Colonic mucosa (tissue), 4 donors: ENCODE measurements at regions not wholly inside any gene's neighbourhood (a gene's known extent, or its start where the extent isn't known, plus 50 kb on each side); places are given as distances from the start of the nearest gene placed in this dataset.

Experiments used
- DNase-seq: peaks from one replicate; pipeline ENCODE4 v3.0.0-alpha.2; 2020
- H3K27ac ChIP-seq: fragments of 200-600 bp; one replicate; pipeline ENCODE4 v1.8.0; 2021
- H3K27me3 ChIP-seq: fragments of 200-600 bp; one replicate; pipeline ENCODE4 v1.8.0; 2021
- H3K36me3 ChIP-seq: fragments of 200-600 bp; one replicate; pipeline ENCODE4 v1.8.0; 2021
- H3K4me1 ChIP-seq: fragments of 200-600 bp; one replicate; pipeline ENCODE4 v1.8.0; 2021; ENCODE audit warnings: mild to moderate bottlenecking
- H3K4me3 ChIP-seq: fragments of 200-600 bp; one replicate; pipeline ENCODE4 v1.8.0; 2021
- H3K9ac ChIP-seq, 2 donors: one replicate each; pipeline ENCODE4 v1.7.0; 2013; ENCODE audit warnings: control low read depth in 2 of 2, low read depth in 2 of 2, low read length in 2 of 2
- H3K9me3 ChIP-seq: fragments of 200-600 bp; one replicate; pipeline ENCODE4 v1.8.0; 2021
- intact Hi-C: fragments of 100-400 bp; cut with DNase I; formaldehyde crosslinking; loops from one replicate; pipeline ENCODE4 v1.14.1; 2022
- TF ChIP-seq, protein P1 (sequence below): fragments of 200-600 bp; IDR thresholded peaks from one replicate; pipeline ENCODE4 v1.8.0; 2022; ENCODE audit warnings: antibody characterized with exemption, mild to moderate bottlenecking
- donor health status: healthy.
- donor health status: DM: no; HTN: no; CAD: no.
- donor health status: DM: no; HTN: no; CAD: no.

DNA sequence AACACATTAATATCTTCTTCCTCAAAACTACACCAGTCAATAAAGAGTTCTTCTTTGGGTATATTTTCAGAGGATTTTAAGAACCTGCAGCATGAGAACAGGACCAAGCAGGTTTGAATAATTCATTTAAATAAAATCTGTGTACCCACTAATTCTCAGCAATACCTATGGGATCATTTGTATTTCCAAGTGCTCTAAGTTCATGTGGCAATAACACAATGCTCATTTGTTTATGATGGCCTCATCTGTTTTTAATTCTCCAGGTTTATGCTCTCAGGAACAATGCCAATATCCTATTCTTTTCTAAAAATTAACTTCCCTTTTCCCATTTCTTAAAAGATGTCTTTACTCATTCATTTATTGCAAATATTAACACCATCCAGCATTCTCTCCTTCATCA is 264.7 kb downstream of the METTL4 start:
- Histone ChIP-seq H3K4me1 (no peaks in the 10 kb centered on the region), H3K27ac (no peak overlapping the region), H3K27me3 (no peaks in the 10 kb centered on the region), H3K36me3 (no peaks in the 10 kb centered on the region), H3K9ac (no peak overlapping the region), H3K9me3 (no peaks in the 10 kb centered on the region), H3K4me3 (no peak overlapping the region)
- intact Hi-C loops = no loop called here
- DNase-seq = no peak
- TF ChIP-seq, protein P1, sequence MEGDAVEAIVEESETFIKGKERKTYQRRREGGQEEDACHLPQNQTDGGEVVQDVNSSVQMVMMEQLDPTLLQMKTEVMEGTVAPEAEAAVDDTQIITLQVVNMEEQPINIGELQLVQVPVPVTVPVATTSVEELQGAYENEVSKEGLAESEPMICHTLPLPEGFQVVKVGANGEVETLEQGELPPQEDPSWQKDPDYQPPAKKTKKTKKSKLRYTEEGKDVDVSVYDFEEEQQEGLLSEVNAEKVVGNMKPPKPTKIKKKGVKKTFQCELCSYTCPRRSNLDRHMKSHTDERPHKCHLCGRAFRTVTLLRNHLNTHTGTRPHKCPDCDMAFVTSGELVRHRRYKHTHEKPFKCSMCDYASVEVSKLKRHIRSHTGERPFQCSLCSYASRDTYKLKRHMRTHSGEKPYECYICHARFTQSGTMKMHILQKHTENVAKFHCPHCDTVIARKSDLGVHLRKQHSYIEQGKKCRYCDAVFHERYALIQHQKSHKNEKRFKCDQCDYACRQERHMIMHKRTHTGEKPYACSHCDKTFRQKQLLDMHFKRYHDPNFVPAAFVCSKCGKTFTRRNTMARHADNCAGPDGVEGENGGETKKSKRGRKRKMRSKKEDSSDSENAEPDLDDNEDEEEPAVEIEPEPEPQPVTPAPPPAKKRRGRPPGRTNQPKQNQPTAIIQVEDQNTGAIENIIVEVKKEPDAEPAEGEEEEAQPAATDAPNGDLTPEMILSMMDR = no peak

DNA sequence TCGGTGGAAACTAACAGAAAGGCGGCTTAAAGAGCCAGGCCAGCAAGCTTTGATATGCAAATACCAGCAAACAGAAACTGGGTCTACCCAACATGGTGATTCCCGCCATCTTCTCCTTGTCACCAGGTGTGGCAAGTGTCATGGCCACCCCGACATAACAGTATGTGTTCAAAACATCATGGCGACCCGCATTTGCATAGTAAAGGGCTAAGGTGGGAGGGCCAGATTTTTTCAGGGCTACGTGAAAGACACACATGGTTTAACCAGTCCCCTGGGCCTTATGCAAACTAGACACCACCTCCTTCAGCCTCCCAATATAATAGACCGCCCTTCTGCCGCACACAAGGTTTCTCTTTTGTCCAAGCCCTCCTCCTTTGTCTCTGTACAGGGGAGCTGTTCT is 260.4 kb downstream of the METTL4 start:
- Histone ChIP-seq H3K36me3 (no peaks in the 10 kb centered on the region), H3K27me3 (no peaks in the 10 kb centered on the region), H3K9ac (no peak overlapping the region), H3K4me3 (no peak overlapping the region), H3K9me3 (no peaks in the 10 kb centered on the region), H3K27ac (no peak overlapping the region), H3K4me1 (no peaks in the 10 kb centered on the region)
- TF ChIP-seq, protein P1 = no peak
- intact Hi-C loops = no loop called here
- DNase-seq = no peak

DNA sequence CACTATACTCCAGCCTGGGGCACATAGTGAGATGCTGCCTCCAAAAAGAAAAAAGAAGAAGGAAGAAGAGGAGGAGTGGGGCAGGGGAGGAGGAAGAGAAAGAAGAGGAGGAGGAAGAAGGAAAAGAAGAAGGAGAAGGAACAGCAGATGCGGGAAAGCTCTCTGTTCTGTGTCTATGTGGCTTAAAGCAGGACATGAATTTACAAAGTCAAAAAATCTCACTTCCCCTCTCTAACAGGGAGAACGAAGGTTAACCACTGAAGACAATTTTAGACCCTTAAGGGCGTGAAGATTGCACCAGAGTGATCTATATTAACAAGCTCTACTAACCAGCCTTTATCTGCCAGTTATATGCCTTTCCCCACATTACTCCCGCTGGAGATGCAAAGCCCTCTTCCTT is 258.9 kb downstream of the METTL4 start:
- Histone ChIP-seq H3K9me3 (no peaks in the 10 kb centered on the region), H3K9ac (no peak overlapping the region), H3K4me3 (no peak overlapping the region), H3K27ac (no peak overlapping the region), H3K4me1 (no peaks in the 10 kb centered on the region), H3K27me3 (no peaks in the 10 kb centered on the region), H3K36me3 (no peaks in the 10 kb centered on the region)
- intact Hi-C loops = no loop called here
- TF ChIP-seq, protein P1 = no peak
- DNase-seq = no peak

DNA sequence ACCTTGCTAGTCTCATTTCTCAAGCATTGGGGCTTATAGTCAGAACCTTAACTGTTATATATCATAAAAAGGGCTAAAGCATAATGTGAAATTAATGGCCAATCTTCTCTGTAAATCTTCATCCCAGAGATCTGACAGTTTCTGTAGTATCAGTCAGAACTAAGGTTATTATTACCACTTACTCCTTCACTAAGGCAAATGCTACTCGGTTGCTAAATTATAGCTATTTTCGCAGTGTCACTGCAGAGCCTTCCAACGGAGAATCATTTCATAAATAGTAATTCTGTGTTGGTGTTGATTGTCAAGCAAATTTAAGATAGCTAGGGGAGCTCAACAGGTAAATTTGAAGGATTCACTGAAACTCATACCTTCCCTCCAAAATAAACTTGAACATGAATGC is 258.0 kb downstream of the METTL4 start:
- Histone ChIP-seq H3K4me1 (no peaks in the 10 kb centered on the region), H3K27ac (no peak overlapping the region), H3K9ac (no peak overlapping the region), H3K9me3 (no peaks in the 10 kb centered on the region), H3K36me3 (no peaks in the 10 kb centered on the region), H3K4me3 (no peak overlapping the region), H3K27me3 (no peaks in the 10 kb centered on the region)
- DNase-seq = no peak
- TF ChIP-seq, protein P1 = no peak
- intact Hi-C loops = no loop called here

DNA sequence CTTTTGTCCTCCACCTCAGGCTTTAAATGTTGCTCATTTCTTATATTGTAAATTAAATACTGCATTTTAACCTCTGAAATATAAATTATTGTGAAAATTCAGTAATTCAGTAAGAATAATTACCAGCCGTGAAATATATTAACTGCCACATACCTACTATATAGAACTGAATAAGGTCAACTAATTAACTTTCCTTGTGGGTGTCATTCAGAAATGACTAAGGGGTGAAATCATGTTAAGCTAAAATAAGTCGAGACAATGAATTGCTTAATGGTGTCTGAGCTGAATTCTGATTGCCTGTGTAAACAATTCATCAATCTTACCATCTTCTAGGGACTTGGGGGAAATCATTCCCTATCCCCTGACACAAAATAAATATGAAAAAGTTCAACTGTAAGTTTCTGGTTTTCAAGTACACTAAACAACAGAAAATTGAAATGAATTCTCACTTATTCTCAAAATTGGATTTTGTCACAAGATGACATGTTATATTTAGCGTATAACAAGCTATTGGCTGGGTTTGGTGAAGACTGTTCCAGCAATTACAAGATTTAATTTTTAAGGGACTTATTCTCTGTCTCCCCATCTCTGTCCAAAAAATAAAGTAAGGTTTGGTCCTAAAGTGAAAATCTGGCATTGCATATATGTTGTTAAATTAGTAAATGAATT is 255.1 kb downstream of the METTL4 start:
- Histone ChIP-seq H3K4me1 (no peaks in the 10 kb centered on the region), H3K27ac (no peak overlapping the region), H3K9ac (no peak overlapping the region), H3K27me3 (no peaks in the 10 kb centered on the region), H3K36me3 (no peaks in the 10 kb centered on the region), H3K9me3 (no peaks in the 10 kb centered on the region), H3K4me3 (no peak overlapping the region)
- DNase-seq = no peak
- TF ChIP-seq, protein P1 = no peak
- intact Hi-C loops = no loop called here
